GM23338 (cell line): ENCODE measurements at regions not wholly inside any gene's neighbourhood (a gene's known extent, or its start where the extent isn't known, plus 50 kb on each side); places are given as distances from the start of the nearest gene placed in this dataset.

Experiments
- EZH2 ChIP-seq: fragments of 200-600 bp; sonication (generic); IDR thresholded peaks from one replicate; pipeline ENCODE4 v1.8.0; 2017; ENCODE audit warnings: antibody characterized with exemption, mild to moderate bottlenecking, low read depth; ENCODE audit not compliant: unreplicated experiment
- NANOG ChIP-seq: IDR thresholded peaks from 2 replicates; pipeline ENCODE4 v1.6.1; 2016; ENCODE audit warnings: antibody characterized with exemption, borderline replicate concordance
- POLR2AphosphoS5 ChIP-seq: IDR thresholded peaks from 2 replicates; pipeline ENCODE4 v1.6.1; 2016; ENCODE audit warnings: antibody characterized with exemption, low read depth
- ZNF114 ChIP-seq: fragments of 250-450 bp; sonication (Bioruptor Pico); IDR thresholded peaks from 2 replicates; pipeline ENCODE4 v1.5.0; 2020; ENCODE audit warnings: mild to moderate bottlenecking, moderate library complexity
- TF ChIP-seq, protein P1 (sequence below), 2 experiments: fragments of 200-600 bp in 1 of 2; sonication (generic) in 1 of 2; conservative IDR thresholded peaks; 2 replicates each; pipeline versions ENCODE4 v1.5.1 to v1.6.1; 2016 to 2017; ENCODE audit warnings: antibody characterized with exemption in 2 of 2, low read depth in 2 of 2, mild to moderate bottlenecking in 2 of 2, moderate library complexity in 1 of 2

DNA sequence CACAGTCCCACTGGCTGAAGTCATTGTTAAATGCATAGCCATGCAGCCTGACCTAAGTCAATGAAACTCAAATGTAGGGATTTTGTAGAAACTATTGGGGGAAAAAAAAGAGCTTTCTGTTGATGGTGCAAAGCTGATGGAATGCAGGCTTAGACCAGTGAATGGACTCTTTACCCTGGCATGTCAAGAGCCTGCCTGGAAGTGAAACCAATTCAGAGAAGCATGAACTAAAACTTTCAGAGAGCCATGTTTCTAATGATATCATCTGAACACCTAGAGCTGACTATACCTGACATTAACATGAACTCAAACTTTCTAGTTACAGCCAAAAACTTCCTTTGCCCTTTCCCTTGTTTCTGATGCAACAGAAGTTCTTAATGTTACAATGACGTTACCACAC is 89.0 kb downstream of the APIP start:
- TF ChIP-seq EZH2: no peak
- no peak for TF ChIP-seq ZNF114 (CRISPR knock-in tag)
- TF ChIP-seq POLR2AphosphoS5: no peak
- TF ChIP-seq, protein P1, sequence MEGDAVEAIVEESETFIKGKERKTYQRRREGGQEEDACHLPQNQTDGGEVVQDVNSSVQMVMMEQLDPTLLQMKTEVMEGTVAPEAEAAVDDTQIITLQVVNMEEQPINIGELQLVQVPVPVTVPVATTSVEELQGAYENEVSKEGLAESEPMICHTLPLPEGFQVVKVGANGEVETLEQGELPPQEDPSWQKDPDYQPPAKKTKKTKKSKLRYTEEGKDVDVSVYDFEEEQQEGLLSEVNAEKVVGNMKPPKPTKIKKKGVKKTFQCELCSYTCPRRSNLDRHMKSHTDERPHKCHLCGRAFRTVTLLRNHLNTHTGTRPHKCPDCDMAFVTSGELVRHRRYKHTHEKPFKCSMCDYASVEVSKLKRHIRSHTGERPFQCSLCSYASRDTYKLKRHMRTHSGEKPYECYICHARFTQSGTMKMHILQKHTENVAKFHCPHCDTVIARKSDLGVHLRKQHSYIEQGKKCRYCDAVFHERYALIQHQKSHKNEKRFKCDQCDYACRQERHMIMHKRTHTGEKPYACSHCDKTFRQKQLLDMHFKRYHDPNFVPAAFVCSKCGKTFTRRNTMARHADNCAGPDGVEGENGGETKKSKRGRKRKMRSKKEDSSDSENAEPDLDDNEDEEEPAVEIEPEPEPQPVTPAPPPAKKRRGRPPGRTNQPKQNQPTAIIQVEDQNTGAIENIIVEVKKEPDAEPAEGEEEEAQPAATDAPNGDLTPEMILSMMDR (conservative IDR thresholded peaks at IDR 0.05; ENCODE audit: low read depth in 2 of 2): no peak
- no peak for TF ChIP-seq NANOG
